ENCODE measurements at regions not wholly inside any gene's neighbourhood (a gene's known extent, or its start where the extent isn't known, plus 50 kb on each side); places are given as distances from the start of the nearest gene placed in this dataset.
"Not testable (repeated sequence)": the region's sequence is repeated elsewhere in the genome, so short reads cannot be mapped to it uniquely, and the experiment has no call there.

DNA sequence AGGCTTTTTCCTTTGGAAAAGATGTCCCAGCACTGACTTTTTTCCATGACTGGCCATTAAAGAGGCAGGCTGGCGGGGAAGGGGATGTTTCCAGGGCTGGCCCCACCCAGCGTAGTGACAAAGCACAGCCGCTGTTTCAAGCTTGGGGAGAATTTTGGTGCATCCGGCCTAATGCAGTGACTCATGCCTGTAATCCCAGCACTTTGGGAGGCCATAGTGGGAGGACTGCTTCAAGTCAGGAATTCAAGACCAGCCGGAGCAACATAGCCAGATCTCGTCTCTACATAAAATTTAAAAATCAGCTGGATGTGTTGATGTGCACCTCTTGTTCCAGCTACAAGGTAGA, 78.0 kb upstream of the SH3BP4 start:
- Histone ChIP-seq H3K36me3 (ENCODE audit: control insufficient read depth in 1 of 2, insufficient read depth in 2 of 2, low read length in 2 of 2) (no peaks in the 10 kb centered on the region), H3K27ac (ENCODE audit: low read length) (peak overlapping the region; percentile 63), H3K27me3 (ENCODE audit: low read depth, low read length) (no peaks in the 10 kb centered on the region), H3K4me3 (ENCODE audit: low read depth in 1 of 2, low read length in 2 of 2) (no peak overlapping the region), H3K9me3 (ENCODE audit: control insufficient read depth in 1 of 2, low read length in 2 of 2) (no peaks in the 10 kb centered on the region), H3K4me1 (ENCODE audit: control insufficient read depth in 1 of 2, insufficient read depth in 2 of 2, low read length in 2 of 2) (peaks cover 0 to 4% of the 10 kb centered on the region in 2 donors)

DNA sequence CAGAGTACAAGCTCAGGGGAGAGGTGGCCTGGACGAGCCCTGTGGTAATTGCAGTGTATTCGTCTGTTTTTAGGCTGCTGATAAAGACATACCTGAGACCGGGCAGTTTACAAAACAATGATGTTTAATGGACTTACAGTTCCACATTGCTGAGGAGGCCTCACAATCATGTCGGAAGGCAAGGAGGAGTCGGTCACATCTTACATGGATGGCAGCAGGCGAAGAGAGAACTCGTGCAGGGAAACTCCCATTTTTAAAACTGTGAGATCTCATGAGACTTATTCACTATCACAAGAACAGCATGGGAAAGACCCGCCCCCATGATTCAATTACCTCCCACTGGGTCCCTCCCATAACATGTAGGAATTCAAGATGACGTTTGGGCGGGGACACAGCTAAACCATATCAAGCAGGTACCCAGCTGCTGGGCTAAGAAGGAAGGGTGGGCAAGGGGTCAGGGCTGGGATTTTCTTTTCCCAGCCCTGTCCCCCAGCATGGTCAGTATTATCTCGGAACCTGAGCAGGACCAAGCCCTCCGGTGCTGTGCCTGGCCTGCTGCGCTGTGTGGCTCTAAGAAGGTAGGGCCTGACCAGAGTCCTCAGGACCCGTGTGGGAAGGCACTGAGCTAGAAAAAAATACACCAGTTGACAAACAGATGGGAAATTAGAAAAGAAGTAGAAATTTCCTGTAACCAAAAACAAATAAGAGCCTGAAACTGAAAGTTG, 78.6 kb upstream of the SH3BP4 start:
- H3K4me3 ChIP-seq (ENCODE audit: low read depth in 1 of 2, low read length in 2 of 2), result no peak overlapping the region
- H3K9me3 ChIP-seq (ENCODE audit: control insufficient read depth in 1 of 2, low read length in 2 of 2), result no peaks in the 10 kb centered on the region
- peaks cover 0 to 4% of the 10 kb centered on the region in 2 donors for H3K4me1 ChIP-seq (ENCODE audit: control insufficient read depth in 1 of 2, insufficient read depth in 2 of 2, low read length in 2 of 2)
- no peaks in the 10 kb centered on the region for H3K27me3 ChIP-seq (ENCODE audit: low read depth, low read length)
- peak overlapping the region; percentile 63 for H3K27ac ChIP-seq (ENCODE audit: low read length)
- H3K36me3 ChIP-seq (ENCODE audit: control insufficient read depth in 1 of 2, insufficient read depth in 2 of 2, low read length in 2 of 2), result no peaks in the 10 kb centered on the region

DNA sequence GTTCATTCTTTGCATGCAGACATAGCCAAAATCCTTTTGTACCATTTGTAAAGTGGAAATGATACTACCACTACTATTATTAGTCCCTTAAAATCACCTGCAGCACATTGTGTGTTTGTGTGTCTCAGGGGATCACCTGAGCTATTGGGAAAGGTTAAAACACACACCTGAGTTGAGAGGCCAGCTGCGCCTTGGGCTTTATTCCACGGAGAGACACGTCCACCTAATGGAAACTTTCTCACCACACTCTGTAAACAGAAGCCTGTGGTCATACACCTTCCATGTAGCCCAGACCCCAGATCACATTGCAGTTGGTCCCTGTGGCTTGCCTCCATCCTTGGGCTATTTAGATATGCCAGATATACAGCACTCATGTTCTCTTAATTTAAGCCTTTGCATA, 81.8 kb upstream of the SH3BP4 start:
- Histone ChIP-seq H3K4me3 (ENCODE audit: low read depth in 1 of 2, low read length in 2 of 2) (no peak overlapping the region), H3K27me3 (ENCODE audit: low read depth, low read length) (no peaks in the 10 kb centered on the region), H3K27ac (ENCODE audit: low read length) (no peak overlapping the region), H3K9me3 (ENCODE audit: control insufficient read depth in 1 of 2, low read length in 2 of 2) (no peaks in the 10 kb centered on the region), H3K36me3 (ENCODE audit: control insufficient read depth in 1 of 2, insufficient read depth in 2 of 2, low read length in 2 of 2) (no peaks in the 10 kb centered on the region), H3K4me1 (ENCODE audit: control insufficient read depth in 1 of 2, insufficient read depth in 2 of 2, low read length in 2 of 2) (peaks cover 0 to 4% of the 10 kb centered on the region in 2 donors)

DNA sequence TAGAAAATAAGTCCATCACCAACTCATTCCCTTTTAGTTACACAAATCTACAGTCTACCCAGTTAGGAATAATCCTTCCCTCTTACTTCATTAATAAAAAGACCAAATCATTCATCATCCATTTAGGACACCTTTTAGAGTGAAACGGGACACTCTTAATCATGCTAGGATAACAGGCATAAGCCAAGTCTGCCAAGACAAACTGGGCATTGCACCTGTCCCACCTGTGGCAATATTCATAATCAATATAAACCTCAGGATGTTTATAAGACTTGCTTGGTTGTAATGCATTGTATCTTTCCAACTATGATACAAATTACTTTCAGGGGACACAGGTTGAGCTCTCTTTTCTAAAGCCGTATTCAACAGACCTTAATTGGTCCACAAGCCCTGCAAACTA, 82.7 kb upstream of the SH3BP4 start:
- Histone ChIP-seq H3K4me1 (ENCODE audit: control insufficient read depth in 1 of 2, insufficient read depth in 2 of 2, low read length in 2 of 2) (peaks cover 0 to under 1% of the 10 kb centered on the region in 2 donors), H3K36me3 (ENCODE audit: control insufficient read depth in 1 of 2, insufficient read depth in 2 of 2, low read length in 2 of 2) (no peaks in the 10 kb centered on the region), H3K27me3 (ENCODE audit: low read depth, low read length) (no peaks in the 10 kb centered on the region), H3K27ac (ENCODE audit: low read length) (no peak overlapping the region), H3K9me3 (ENCODE audit: control insufficient read depth in 1 of 2, low read length in 2 of 2) (no peaks in the 10 kb centered on the region), H3K4me3 (ENCODE audit: low read depth in 1 of 2, low read length in 2 of 2) (no peak overlapping the region)

DNA sequence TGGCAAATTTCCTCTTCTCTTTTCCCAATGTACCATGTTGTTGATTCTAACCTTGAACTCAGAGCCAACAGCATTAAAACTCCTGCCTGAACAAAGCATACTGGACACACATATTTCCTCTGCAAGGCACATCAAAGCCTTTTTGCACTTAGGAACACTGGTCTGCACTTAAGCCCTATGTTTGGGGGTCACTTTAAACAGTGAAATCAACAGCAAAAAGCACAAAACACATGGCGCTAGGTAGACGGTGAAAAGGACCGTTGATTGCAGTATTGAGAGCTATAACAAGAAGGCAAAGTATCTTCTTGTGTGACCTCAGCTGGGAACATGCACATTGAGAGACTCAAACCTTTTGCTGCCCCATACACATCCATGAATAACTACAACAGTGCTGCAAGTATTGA, 83.9 kb upstream of the SH3BP4 start:
- Histone ChIP-seq H3K27ac (ENCODE audit: low read length) (no peak overlapping the region), H3K4me3 (ENCODE audit: low read depth in 1 of 2, low read length in 2 of 2) (no peak overlapping the region), H3K4me1 (ENCODE audit: control insufficient read depth in 1 of 2, insufficient read depth in 2 of 2, low read length in 2 of 2) (no peaks in the 10 kb centered on the region), H3K36me3 (ENCODE audit: control insufficient read depth in 1 of 2, insufficient read depth in 2 of 2, low read length in 2 of 2) (no peaks in the 10 kb centered on the region), H3K27me3 (ENCODE audit: low read depth, low read length) (no peaks in the 10 kb centered on the region), H3K9me3 (ENCODE audit: control insufficient read depth in 1 of 2, low read length in 2 of 2) (no peaks in the 10 kb centered on the region)

DNA sequence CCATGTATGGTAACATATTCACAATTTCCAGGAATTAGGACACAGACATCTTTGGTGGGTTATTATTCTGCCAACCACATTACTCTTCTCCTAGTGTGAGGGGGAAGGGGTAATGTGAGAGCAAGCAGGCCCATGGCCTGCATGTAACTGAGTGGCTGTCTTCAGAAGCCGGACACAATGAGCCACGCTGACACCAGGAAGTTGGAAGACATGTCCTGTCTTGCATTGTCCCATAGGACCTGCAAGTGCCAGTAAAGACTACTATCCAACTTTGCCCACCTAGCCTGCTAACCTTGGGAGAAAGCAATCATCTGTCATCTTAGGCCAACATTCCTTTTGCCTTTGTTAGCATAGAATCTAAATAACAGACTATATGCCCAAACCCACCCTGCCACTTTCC, 86.2 kb upstream of the SH3BP4 start:
- Histone ChIP-seq H3K4me3 (ENCODE audit: low read depth in 1 of 2, low read length in 2 of 2) (no peak overlapping the region), H3K27me3 (ENCODE audit: low read depth, low read length) (no peaks in the 10 kb centered on the region), H3K9me3 (ENCODE audit: control insufficient read depth in 1 of 2, low read length in 2 of 2) (no peaks in the 10 kb centered on the region), H3K36me3 (ENCODE audit: control insufficient read depth in 1 of 2, insufficient read depth in 2 of 2, low read length in 2 of 2) (no peaks in the 10 kb centered on the region), H3K27ac (ENCODE audit: low read length) (no peak overlapping the region), H3K4me1 (ENCODE audit: control insufficient read depth in 1 of 2, insufficient read depth in 2 of 2, low read length in 2 of 2) (no peaks in the 10 kb centered on the region)

DNA sequence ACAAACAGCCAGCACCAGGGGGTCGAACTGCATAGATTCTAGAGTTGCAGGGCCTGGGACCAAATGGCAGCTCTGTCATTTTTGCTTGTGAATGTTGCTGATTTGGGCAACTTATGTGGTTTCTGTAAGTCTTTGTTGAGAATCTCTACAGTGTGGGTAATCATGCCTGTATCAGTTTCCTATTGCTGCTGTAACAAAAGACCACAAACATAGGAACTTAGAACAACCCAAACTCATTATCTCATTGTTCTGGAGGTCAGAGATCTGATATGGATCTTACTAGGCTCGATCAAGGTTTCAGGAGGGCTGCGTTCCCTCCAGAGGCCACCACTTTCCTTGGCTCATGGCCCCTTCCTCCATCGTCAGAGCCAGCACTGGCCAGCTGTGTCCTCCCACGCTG, 86.8 kb upstream of the SH3BP4 start:
- Histone ChIP-seq H3K4me3 (ENCODE audit: low read depth in 1 of 2, low read length in 2 of 2) (no peak overlapping the region), H3K27me3 (ENCODE audit: low read depth, low read length) (no peaks in the 10 kb centered on the region), H3K36me3 (ENCODE audit: control insufficient read depth in 1 of 2, insufficient read depth in 2 of 2, low read length in 2 of 2) (no peaks in the 10 kb centered on the region), H3K9me3 (ENCODE audit: control insufficient read depth in 1 of 2, low read length in 2 of 2) (no peaks in the 10 kb centered on the region), H3K4me1 (ENCODE audit: control insufficient read depth in 1 of 2, insufficient read depth in 2 of 2, low read length in 2 of 2) (no peaks in the 10 kb centered on the region), H3K27ac (ENCODE audit: low read length) (no peak overlapping the region)

DNA sequence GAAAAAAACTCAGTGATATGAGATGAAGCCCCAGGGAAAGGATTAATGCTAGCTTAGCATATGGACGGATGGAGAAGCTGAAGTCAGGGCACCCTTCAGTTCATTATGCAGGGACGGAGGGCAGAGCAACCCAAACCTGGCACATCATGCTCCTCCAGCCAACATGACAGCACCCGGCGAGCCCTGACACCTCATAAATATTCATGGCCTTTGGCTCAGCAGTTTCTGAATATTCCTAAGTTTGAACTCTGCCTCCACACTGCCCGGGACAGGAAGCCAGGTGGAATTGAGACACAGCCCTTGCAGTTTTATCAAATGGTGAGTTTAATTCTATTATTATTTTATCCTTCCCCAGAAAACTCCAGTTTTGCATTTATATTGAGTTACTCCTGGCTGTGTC, 87.3 kb upstream of the SH3BP4 start:
- Histone ChIP-seq H3K27ac (ENCODE audit: low read length) (no peak overlapping the region), H3K36me3 (ENCODE audit: control insufficient read depth in 1 of 2, insufficient read depth in 2 of 2, low read length in 2 of 2) (no peaks in the 10 kb centered on the region), H3K4me1 (ENCODE audit: control insufficient read depth in 1 of 2, insufficient read depth in 2 of 2, low read length in 2 of 2) (no peaks in the 10 kb centered on the region), H3K4me3 (ENCODE audit: low read depth in 1 of 2, low read length in 2 of 2) (no peak overlapping the region), H3K9me3 (ENCODE audit: control insufficient read depth in 1 of 2, low read length in 2 of 2) (no peaks in the 10 kb centered on the region), H3K27me3 (ENCODE audit: low read depth, low read length) (no peaks in the 10 kb centered on the region)

DNA sequence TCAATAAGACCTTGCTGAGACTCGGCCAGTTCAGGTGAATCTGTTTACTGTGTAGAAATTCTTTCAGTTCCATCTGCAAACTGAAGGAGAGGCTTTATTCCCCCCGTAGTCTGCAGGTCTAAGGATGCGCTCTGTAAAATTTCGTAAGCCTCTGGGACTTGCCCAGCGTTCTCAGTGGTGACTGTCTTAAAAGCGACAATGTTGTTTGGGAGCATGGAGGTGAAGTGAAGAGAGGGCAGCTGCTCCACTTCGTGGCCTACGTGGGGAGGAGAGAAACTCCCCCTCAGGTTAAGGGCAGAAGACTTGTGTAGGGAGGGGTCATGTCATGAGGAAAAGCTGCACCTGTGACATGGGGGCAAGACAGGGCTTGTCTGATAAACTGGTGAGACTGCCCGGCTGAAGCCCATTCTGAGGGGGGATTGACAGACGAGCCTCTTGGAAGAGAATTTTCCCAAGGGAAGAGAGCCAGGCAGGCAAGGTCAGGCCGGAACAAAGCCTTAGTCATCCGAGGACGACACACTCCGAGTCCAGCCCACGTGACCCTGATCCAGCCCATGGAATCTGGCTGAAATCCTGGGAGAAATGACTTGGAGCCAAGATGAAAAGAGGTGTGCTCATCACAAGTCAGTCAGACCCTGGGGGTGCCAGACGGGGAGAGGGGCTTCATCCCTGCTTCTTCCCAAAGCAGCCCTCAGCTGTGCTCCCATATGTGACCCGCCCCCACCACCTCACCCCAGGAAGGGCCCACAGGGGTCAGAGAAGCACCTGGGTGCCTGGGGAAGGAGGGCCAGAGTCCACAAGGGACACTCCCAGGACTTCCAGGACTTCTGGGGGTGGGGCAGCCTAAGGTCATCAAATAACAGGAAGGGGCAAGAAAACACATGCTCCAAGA, 88.5 kb upstream of the SH3BP4 start:
- Histone ChIP-seq H3K4me3 (ENCODE audit: low read depth in 1 of 2, low read length in 2 of 2) (no peak overlapping the region), H3K27ac (ENCODE audit: low read length) (no peak overlapping the region)

DNA sequence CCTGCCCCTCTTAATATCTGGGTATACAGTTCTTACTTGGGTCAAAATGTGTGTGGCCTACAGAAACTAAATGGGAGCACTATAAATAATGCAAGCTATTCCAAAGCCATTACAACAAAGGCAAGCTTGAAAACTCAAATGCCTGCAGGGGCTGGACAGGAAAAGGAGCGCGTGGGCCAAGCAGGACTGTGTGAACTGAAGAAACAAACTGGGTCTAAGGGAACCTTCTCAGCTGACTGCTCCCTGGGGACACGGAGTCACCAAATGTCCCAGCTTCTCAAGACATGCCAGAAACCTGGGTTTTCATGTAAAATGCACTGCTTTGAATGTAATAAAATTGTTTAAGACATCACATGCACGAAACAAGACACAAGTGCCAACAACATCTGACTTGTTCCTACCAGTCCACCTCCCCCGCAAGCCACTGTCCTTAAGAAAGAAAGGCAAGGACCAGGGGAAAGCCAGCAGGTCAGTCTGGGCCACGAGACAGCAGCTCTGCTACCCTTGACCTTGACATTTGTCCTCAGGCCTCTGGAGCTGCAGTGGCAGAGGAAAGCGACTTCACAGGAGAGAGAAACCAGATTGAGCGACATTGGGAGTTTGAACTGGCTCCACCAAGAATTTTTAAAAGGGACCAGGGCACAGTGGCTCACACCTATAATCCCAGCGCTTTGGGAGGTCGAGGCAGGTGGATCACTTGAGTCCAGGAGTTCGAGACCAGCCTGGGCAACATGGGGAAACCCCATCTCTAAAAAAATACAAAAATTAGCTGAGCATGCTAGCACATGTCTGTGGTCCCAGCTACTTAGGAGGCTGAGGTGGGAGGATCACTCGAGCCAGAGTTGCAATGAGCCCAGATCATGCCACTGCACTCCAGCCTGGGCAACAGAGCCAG, 89.7 kb upstream of the SH3BP4 start:
- Histone ChIP-seq H3K4me3 (ENCODE audit: low read depth in 1 of 2, low read length in 2 of 2) (no peak overlapping the region), H3K27ac (ENCODE audit: low read length) (no peak overlapping the region), H3K36me3 (ENCODE audit: control insufficient read depth in 1 of 2, insufficient read depth in 2 of 2, low read length in 2 of 2) (no peaks in the 10 kb centered on the region), H3K4me1 (ENCODE audit: control insufficient read depth in 1 of 2, insufficient read depth in 2 of 2, low read length in 2 of 2) (no peaks in the 10 kb centered on the region), H3K9me3 (ENCODE audit: control insufficient read depth in 1 of 2, low read length in 2 of 2) (no peaks in the 10 kb centered on the region), H3K27me3 (ENCODE audit: low read depth, low read length) (no peaks in the 10 kb centered on the region)

More for the DNA sequence above, 88.5 kb upstream of the SH3BP4 start:
- Histone ChIP-seq H3K36me3 (ENCODE audit: control insufficient read depth in 1 of 2, insufficient read depth in 2 of 2, low read length in 2 of 2) (no peaks in the 10 kb centered on the region), H3K9me3 (ENCODE audit: control insufficient read depth in 1 of 2, low read length in 2 of 2) (no peaks in the 10 kb centered on the region), H3K27me3 (ENCODE audit: low read depth, low read length) (no peaks in the 10 kb centered on the region), H3K4me1 (ENCODE audit: control insufficient read depth in 1 of 2, insufficient read depth in 2 of 2, low read length in 2 of 2) (no peaks in the 10 kb centered on the region)

DNA sequence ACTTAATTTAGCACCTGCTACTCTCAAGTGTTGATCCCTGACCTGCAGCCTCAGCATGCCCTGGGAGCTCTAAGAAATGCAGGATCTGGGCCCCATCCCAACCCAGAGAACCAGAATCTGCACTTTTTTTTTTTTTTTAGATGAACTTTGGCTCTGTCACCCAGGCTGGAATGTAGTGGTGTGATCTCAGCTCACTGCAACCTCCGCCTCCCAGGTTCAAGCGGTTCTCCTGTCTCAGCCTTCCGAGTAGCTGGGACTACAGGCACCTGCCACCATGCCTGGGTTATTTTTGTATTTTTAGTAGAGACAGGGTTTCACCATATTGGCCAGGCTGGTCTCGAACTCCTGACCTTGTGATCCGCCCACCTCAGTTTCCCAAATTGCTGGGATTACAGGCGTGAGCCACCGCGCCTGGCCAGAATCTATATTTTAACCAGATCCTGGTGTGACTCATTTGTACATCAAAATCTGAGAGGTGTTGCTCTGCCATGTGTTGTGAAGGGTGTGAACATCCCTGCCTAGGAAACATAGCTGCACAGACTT, 92.4 kb upstream of the SH3BP4 start:
- H3K4me3 ChIP-seq (ENCODE audit: low read depth in 1 of 2, low read length in 2 of 2); H3K4me1 ChIP-seq (ENCODE audit: control insufficient read depth in 1 of 2, insufficient read depth in 2 of 2, low read length in 2 of 2); H3K9me3 ChIP-seq (ENCODE audit: control insufficient read depth in 1 of 2, low read length in 2 of 2); H3K36me3 ChIP-seq (ENCODE audit: control insufficient read depth in 1 of 2, insufficient read depth in 2 of 2, low read length in 2 of 2); H3K27me3 ChIP-seq (ENCODE audit: low read depth, low read length); H3K27ac ChIP-seq (ENCODE audit: low read length): not testable (repeated sequence)
